Colonic mucosa (tissue), 4 donors: ENCODE measurements at regions not wholly inside any gene's neighbourhood (a gene's known extent, or its start where the extent isn't known, plus 50 kb on each side); places are given as distances from the start of the nearest gene placed in this dataset.
"Not testable (repeated sequence)": the region's sequence is repeated elsewhere in the genome, so short reads cannot be mapped to it uniquely, and the experiment has no call there.

Experiments
- DNase-seq: peaks from one replicate; pipeline ENCODE4 v3.0.0-alpha.2; 2020
- H3K27ac ChIP-seq: fragments of 200-600 bp; one replicate; pipeline ENCODE4 v1.8.0; 2021
- H3K27me3 ChIP-seq: fragments of 200-600 bp; one replicate; pipeline ENCODE4 v1.8.0; 2021
- H3K36me3 ChIP-seq: fragments of 200-600 bp; one replicate; pipeline ENCODE4 v1.8.0; 2021
- H3K4me1 ChIP-seq: fragments of 200-600 bp; one replicate; pipeline ENCODE4 v1.8.0; 2021; ENCODE audit warnings: mild to moderate bottlenecking
- H3K4me3 ChIP-seq: fragments of 200-600 bp; one replicate; pipeline ENCODE4 v1.8.0; 2021
- H3K9ac ChIP-seq, 2 donors: one replicate each; pipeline ENCODE4 v1.7.0; 2013; ENCODE audit warnings: control low read depth in 2 of 2, low read depth in 2 of 2, low read length in 2 of 2
- H3K9me3 ChIP-seq: fragments of 200-600 bp; one replicate; pipeline ENCODE4 v1.8.0; 2021
- CTCF ChIP-seq: fragments of 200-600 bp; IDR thresholded peaks from one replicate; pipeline ENCODE4 v1.8.0; 2022; ENCODE audit warnings: antibody characterized with exemption, mild to moderate bottlenecking
- intact Hi-C: fragments of 100-400 bp; cut with DNase I; formaldehyde crosslinking; loops from one replicate; pipeline ENCODE4 v1.14.1; 2022
- donor health status: healthy.
- donor health status: DM: no; HTN: no; CAD: no.
- donor health status: DM: no; HTN: no; CAD: no.

DNA sequence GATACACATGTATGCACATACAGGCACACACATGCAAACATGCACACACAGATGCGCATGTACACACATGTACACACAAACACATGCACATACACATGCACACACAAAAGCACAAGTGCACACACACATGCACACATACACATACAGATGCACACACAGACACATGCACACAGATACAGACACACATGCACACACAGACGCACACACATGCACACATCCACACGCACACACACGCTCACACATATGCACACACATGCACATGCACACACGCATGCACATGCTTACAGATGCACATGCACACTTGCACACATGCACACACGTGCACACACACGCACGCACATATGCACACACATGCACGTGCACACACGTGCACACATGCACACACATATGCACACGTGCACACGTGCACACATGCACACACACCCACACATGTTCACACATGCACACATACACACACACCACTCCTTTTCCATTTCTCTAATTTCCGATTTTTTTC is 283.8 kb upstream of the FRG2C start:
- Histone ChIP-seq H3K27me3 (no peaks in the 10 kb centered on the region), H3K9me3 (no peaks in the 10 kb centered on the region), H3K4me1 (no peaks in the 10 kb centered on the region), H3K27ac (no peak overlapping the region), H3K4me3 (no peak overlapping the region), H3K36me3 (no peaks in the 10 kb centered on the region), H3K9ac (no peak overlapping the region)
- intact Hi-C loops = no loop called here
- TF ChIP-seq CTCF = no peak
- DNase-seq = no peak

- DNase-seq, H3K36me3 ChIP-seq: not testable (repeated sequence)
Observed at GRCh38 chr3:75384016-75384415, 280.1 kb upstream of the FRG2C start.

GRCh38 chr3:75388486-75389124 is 275.5 kb upstream of the FRG2C start:
- H3K27me3 ChIP-seq, H3K9me3 ChIP-seq, DNase-seq, intact Hi-C loops, H3K4me3 ChIP-seq, H3K36me3 ChIP-seq, H3K9ac ChIP-seq, H3K27ac ChIP-seq, H3K4me1 ChIP-seq: not testable (repeated sequence)

More at GRCh38 chr3:75384016-75384415, 280.1 kb upstream of the FRG2C start:
- H3K9ac ChIP-seq, H3K27ac ChIP-seq, H3K27me3 ChIP-seq, intact Hi-C loops, H3K4me1 ChIP-seq, H3K9me3 ChIP-seq, H3K4me3 ChIP-seq: not testable (repeated sequence)

GRCh38 chr3:75393288-75393694 is 270.8 kb upstream of the FRG2C start:
- intact Hi-C loops, H3K4me3 ChIP-seq, H3K9me3 ChIP-seq, H3K4me1 ChIP-seq, H3K27me3 ChIP-seq, H3K27ac ChIP-seq, H3K36me3 ChIP-seq, H3K9ac ChIP-seq: not testable (repeated sequence)
- DNase-seq = peak; percentile 28

- H3K27ac ChIP-seq, H3K9me3 ChIP-seq, DNase-seq, H3K4me3 ChIP-seq, H3K4me1 ChIP-seq, intact Hi-C loops, H3K27me3 ChIP-seq, H3K36me3 ChIP-seq, H3K9ac ChIP-seq: not testable (repeated sequence)
Observed at GRCh38 chr3:75394102-75394501, 270.0 kb upstream of the FRG2C start.

DNA sequence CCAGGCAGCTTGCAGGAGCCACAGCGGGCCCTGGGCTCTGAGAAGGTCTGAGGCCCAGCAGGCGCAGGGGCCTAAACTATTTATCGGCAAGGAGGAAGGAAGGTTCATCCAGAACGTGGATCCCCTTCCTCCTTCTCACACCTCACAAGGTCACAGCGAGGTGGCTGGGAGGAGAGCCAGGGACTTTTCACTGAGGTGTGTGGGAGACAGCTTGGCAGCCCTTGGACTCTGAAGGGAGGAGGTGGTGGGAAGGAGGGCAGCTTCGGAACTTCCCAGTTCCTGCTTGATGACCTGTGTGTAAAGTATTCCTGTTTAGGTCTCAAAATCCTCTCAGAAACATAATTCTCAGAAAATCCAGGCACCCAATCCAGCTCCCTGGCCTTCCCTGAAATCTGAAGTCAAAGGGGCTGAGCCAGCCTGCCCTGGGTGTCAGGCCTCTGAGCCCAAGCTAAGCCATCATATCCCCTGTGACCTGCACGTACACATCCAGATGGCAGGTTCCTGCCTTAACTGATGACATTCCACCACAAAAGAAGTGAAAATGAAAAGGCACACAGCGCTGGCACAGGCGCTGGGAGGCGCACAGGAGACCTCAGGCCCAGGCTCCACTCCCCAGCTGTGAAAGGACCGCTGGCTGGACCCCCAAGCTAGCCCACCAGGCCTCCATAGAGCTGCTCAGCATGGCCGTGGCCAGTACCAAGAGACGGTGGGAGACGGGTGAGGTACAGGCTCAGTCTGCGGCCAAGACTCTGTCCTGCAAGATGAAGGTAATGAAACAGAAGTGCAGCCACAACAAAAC is 269.4 kb upstream of the FRG2C start:
- H3K36me3 ChIP-seq, H3K27ac ChIP-seq, H3K9me3 ChIP-seq, H3K9ac ChIP-seq, H3K4me1 ChIP-seq, H3K4me3 ChIP-seq, intact Hi-C loops, H3K27me3 ChIP-seq: not testable (repeated sequence)
- peak; percentile 22 for DNase-seq

GRCh38 chr3:75395580-75396315 is 268.4 kb upstream of the FRG2C start:
- TF ChIP-seq CTCF = no peak
- Histone ChIP-seq H3K36me3 (no peaks in the 10 kb centered on the region), H3K9me3 (no peaks in the 10 kb centered on the region), H3K4me1 (no peaks in the 10 kb centered on the region), H3K4me3 (peak overlapping the region; percentile 17), H3K27ac (no peak overlapping the region), H3K27me3 (no peaks in the 10 kb centered on the region), H3K9ac (no peak overlapping the region)
- no peak for DNase-seq
- intact Hi-C loops = no loop called here
